ENCODE measurements at regions not wholly inside any gene's neighbourhood (a gene's known extent, or its start where the extent isn't known, plus 50 kb on each side); places are given as distances from the start of the nearest gene placed in this dataset.

- no peak for TF ChIP-seq CTCF (conservative IDR thresholded peaks at IDR 0.05)
- Histone ChIP-seq H3K23me2 (ENCODE audit: insufficient read length, low read depth, low read length, poor library complexity, severe bottlenecking) (no peaks in the 10 kb centered on the region), H3K23ac (ENCODE audit: insufficient read length, low read depth, low read length) (no peak overlapping the region), H2AFZ (ENCODE audit: low read length) (no peak overlapping the region), H3K4me1 (ENCODE audit: insufficient read depth, low read length) (no peaks in the 10 kb centered on the region), H3K4me2 (ENCODE audit: insufficient read depth, insufficient read length, low read length) (no peak overlapping the region), H3K56ac (ENCODE audit: insufficient read length, low read depth, low read length) (no peak overlapping the region), H2AK5ac (ENCODE audit: insufficient read length, low read length) (no peak overlapping the region), H4K5ac (ENCODE audit: insufficient read length, low read depth, low read length) (no peak overlapping the region), H2BK5ac (ENCODE audit: insufficient read length, low read length) (no peak overlapping the region), H4K91ac (ENCODE audit: insufficient read length, low read depth, low read length) (no peak overlapping the region), H3K27me3 (ENCODE audit: insufficient read depth, low read length) (no peaks in the 10 kb centered on the region), H4K8ac (replicated peaks; ENCODE audit: insufficient read length, low read depth, low read length) (no peak overlapping the region), H3K27ac (ENCODE audit: insufficient read length, low read depth, low read length) (no peak overlapping the region), H2BK20ac (ENCODE audit: low read depth, low read length, poor library complexity, severe bottlenecking) (no peak overlapping the region), H2BK12ac (ENCODE audit: insufficient read length, low read depth, low read length) (no peak overlapping the region), H3T11ph (ENCODE audit: low read length) (no peak overlapping the region), H2BK120ac (ENCODE audit: low read depth, low read length, poor library complexity, severe bottlenecking) (no peak overlapping the region), H2BK15ac (ENCODE audit: low read depth, low read length) (no peak overlapping the region), H3K18ac (ENCODE audit: insufficient read length, low read depth, low read length) (no peak overlapping the region), H3K4ac (ENCODE audit: low read depth, low read length) (no peak overlapping the region), H3K14ac (ENCODE audit: insufficient read depth, low read length) (no peak overlapping the region), H3K9ac (ENCODE audit: extremely low read depth, insufficient read length, low read length) (no peak overlapping the region), H4K20me1 (ENCODE audit: control insufficient read depth, insufficient read depth, insufficient read length) (no peaks in the 10 kb centered on the region), H3K9me3 (ENCODE audit: control insufficient read depth, low read depth, low read length) (no peaks in the 10 kb centered on the region), H3K79me1 (ENCODE audit: insufficient read depth, low read depth, low read length, poor library complexity, severe bottlenecking) (no peaks in the 10 kb centered on the region), H3K79me2 (ENCODE audit: insufficient read depth, low read length) (no peaks in the 10 kb centered on the region)
- no peak for DNase-seq
- Mint-ChIP-seq H3K27me3 (ENCODE audit: low read depth) (no peaks in the 10 kb centered on the region), H3K4me3 (no peak overlapping the region), H3K9me3 (no peaks in the 10 kb centered on the region), H3K4me1 (peaks cover 0 to 3% of the 10 kb centered on the region in 2 experiments; a peak in 3 of 4 replicates), H3K36me3 (ENCODE audit: insufficient read depth in 1 of 3, low read depth in 3 of 3) (no peaks in the 10 kb centered on the region; a peak in 1 of 7 replicates), H3K27ac (no peak overlapping the region)
- no CpG with 5 or more reads among the region's 1 CpG for WGBS (ENCODE audit: extremely low coverage, insufficient read length, low lambda C conversion rate)
Measured at GRCh38 chr5:4054092-4054491, 458.5 kb downstream of the IRX1 start.

Data from H9 (cell line).